Activated T-cell treated with anti-CD3 and anti-CD28 coated beads, Interleukin-2, amount 50 U/mL, for 4 hours (primary cell): ENCODE measurements at regions not wholly inside any gene's neighbourhood (a gene's known extent, or its start where the extent isn't known, plus 50 kb on each side); places are given as distances from the start of the nearest gene placed in this dataset.
"Not testable (repeated sequence)": the region's sequence is repeated elsewhere in the genome, so short reads cannot be mapped to it uniquely, and the experiment has no call there.

Experiments
- ATAC-seq, 2 donors: fragments of 200-7000 bp; cut with Tn5 transposase; one replicate each; pipeline ENCODE4 v1.10.0; 2021
- DNase-seq: peaks from one replicate; pipeline ENCODE4 v3.0.0-alpha.2; 2020
- H3K27me3 Mint-ChIP-seq: one replicate; pipeline ENCODE4 v1.8.0; 2021; ENCODE audit warnings: low read depth, mixed read lengths
- H3K36me3 Mint-ChIP-seq: one replicate; pipeline ENCODE4 v1.8.0; 2022; ENCODE audit warnings: mixed read lengths; ENCODE audit not compliant: insufficient read depth
- H3K4me1 Mint-ChIP-seq: one replicate; pipeline ENCODE4 v1.8.0; 2021; ENCODE audit warnings: low read depth, mixed read lengths
- H3K4me3 Mint-ChIP-seq: one replicate; pipeline ENCODE4 v1.8.0; 2021; ENCODE audit warnings: mild to moderate bottlenecking, moderate library complexity, mixed read lengths
- H3K9me3 Mint-ChIP-seq: one replicate; pipeline ENCODE4 v1.8.0; 2021; ENCODE audit warnings: mixed read lengths

DNA sequence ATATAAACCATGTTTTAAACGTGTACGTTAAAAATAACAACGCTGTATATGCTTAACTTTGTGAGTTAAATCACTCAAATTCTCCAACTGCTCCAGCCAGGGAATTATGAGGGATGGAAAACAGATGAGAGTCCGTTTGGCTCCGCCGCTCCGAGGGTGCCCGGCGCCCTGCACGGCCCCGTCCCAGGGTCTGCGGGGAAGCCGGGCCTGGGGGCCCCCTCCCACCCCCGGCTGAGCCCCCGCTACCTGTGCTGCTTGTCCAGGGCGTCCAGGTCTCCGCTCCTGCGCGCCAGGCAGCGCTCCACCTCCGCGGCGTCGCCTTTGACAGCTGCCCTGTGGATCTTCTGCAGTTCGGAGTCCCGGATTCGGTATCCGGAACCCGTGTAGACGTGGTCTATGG lies 415.5 kb downstream of the FOXD4L4 start:
- H3K4me1 Mint-ChIP-seq, H3K4me3 Mint-ChIP-seq, H3K27me3 Mint-ChIP-seq, H3K36me3 Mint-ChIP-seq, H3K9me3 Mint-ChIP-seq, DNase-seq: not testable (repeated sequence)
- ATAC-seq, result peak in 1 of 2 donors; percentile 23

DNA sequence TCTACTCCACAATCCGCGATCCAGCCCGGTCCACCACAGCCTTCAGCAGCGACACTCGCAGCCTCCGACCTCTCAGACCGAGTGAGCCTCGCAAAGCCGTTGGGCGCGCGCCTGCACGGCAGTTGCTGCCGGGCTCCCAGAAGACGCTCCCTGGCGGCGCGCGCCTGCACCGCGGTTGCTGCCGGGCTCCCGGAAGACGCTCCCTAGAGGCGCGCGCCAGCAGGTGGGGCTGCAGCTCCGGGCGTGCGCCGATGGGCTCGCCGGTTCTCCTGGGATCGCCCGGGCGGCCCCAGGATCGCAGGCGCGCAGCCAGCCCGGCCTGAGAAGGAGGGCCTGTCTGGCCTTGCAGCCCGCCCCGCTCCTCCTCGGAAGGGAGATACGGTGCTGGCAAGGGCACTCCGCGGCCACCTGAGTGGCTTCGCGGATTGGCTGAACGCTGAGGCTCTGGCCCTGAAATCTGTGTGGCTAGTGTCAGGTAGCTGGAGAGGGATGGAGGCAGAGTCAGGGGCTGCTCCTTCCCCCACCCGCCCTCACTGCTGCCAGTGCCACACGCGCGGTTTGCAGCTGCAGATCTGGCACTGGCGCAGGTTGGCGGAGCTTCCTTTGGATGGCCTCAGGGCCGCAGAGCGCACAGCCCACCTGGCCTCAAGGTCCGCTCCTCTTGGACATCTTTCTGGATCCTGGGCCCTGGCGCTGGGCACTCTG lies 416.2 kb downstream of the FOXD4L4 start:
- not testable (repeated sequence) for H3K4me3 Mint-ChIP-seq, H3K4me1 Mint-ChIP-seq, H3K9me3 Mint-ChIP-seq, H3K36me3 Mint-ChIP-seq, H3K27me3 Mint-ChIP-seq
- DNase-seq, result peak; percentile 10
- ATAC-seq, result peak; percentile 100

DNA sequence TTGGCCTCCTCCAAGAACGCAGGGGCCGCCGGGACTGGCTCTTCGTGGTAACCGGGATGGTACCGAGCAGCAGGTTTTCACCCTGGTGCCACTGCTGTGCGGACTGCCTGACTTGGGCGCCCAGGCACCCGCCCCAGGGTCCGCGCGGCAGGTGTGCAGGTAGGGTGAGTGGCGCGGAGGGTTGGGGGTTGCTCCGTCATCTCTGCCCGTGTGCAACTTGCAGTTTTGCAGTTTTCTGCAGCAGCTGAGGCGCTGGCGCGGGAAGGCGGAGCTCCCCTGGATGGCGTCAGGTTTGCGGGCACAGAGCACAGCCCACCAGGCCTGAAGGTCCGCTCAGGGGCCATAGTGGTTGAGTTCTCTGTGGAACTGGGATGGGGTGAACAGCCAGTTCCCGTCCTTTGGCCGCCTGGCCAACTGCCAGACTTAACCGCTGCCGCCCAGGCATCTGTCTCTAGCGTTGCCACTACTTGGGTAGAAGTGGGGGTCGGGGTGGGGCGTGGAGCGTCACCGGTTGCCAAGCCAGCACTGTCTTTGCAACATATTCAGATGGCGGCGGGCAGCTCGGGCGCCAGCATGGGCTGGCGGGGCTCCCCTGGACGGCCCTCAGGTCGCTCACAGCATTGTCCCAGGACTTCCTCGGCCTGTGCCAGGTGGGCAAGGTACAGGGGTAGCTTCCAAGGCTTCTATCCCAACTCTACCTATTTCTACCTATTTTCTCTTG lies 417.2 kb downstream of the FOXD4L4 start:
- not testable (repeated sequence) for H3K36me3 Mint-ChIP-seq, H3K9me3 Mint-ChIP-seq, H3K27me3 Mint-ChIP-seq, ATAC-seq, H3K4me1 Mint-ChIP-seq, H3K4me3 Mint-ChIP-seq
- DNase-seq, result peak; percentile 3

DNA sequence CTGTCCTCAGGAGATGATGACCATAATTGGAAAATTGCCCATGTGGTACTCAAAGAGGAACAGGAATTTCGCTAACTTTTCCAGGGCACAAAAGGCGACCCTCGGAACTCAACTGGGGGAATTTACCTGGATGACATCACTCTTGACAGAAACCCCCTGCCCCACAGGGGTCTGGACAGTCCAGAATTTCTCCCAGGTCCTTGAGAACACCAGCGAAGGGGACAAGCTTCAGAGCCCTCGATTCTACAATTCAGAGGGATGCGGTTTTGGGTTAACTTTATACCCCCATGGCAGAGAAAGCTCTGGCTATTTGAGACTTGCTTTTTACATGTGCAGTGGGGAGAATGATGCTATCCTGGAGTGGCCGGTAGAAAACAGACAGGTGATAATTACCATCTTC lies 445.4 kb downstream of the FOXD4L4 start:
- not testable (repeated sequence) for H3K4me1 Mint-ChIP-seq, H3K4me3 Mint-ChIP-seq, H3K27me3 Mint-ChIP-seq, DNase-seq, H3K9me3 Mint-ChIP-seq, ATAC-seq, H3K36me3 Mint-ChIP-seq

DNA sequence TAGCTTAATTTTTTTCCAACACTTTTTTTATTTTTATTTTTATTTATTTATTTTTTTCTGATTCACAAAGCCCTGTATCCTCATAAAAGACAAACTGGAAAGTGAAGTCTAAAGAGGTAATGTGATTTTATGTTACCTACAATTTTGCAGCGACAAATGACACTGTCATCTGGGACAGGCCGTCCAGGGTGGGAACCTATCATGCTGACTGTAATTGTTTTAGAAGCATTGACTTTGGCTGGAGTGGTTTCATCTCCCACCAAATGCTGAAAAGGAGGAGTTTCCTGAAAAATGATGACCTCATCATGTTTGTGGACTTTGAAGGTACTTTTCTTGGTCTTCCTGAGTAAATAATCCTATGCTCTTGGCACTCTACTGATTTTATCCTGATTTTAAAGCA lies 446.7 kb downstream of the FOXD4L4 start:
- H3K27me3 Mint-ChIP-seq, DNase-seq, H3K4me1 Mint-ChIP-seq, H3K36me3 Mint-ChIP-seq, ATAC-seq, H3K4me3 Mint-ChIP-seq, H3K9me3 Mint-ChIP-seq: not testable (repeated sequence)

DNA sequence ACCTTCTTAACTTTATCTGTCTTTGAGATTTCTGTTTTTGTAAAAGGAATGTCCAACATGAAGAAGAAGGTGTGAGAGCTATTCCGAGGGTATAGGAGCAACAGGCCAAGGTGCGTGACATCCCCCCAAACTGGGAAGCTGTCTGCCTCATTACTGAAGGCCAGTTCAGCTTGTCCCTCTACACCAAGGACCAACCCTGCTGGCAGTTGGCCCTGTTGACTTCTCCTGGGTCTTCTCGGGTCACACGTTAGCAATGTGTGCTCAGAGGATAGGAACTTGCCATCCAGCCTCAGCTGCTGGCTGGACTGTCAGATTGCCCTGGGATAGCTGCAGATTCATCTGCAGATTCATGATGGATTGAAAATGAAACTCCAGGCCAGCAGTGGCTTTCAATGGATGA lies 460.3 kb downstream of the FOXD4L4 start:
- not testable (repeated sequence) for H3K9me3 Mint-ChIP-seq, H3K36me3 Mint-ChIP-seq, H3K27me3 Mint-ChIP-seq, H3K4me3 Mint-ChIP-seq, ATAC-seq, DNase-seq, H3K4me1 Mint-ChIP-seq

DNA sequence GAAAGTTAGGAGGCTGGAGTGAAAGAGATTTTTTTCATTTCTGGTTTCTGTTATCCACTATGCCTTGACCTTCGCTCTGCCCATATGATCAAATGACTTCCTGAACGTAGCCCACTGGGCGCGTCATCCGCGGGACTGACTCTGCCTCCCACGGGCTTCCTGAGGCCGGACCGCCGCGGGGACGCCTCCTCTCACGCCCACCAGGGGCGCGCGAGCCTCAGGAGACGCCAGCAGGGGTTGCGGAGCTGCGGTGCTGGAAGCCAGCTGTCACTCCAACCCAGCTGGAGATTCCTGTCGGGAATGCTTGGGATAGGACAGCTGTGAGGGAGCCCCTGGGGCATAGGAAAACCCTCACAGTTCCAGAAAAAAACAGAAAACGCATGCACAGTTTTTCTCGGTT lies 461.5 kb downstream of the FOXD4L4 start:
- not testable (repeated sequence) for H3K9me3 Mint-ChIP-seq, H3K4me1 Mint-ChIP-seq, H3K4me3 Mint-ChIP-seq, H3K27me3 Mint-ChIP-seq, ATAC-seq, DNase-seq, H3K36me3 Mint-ChIP-seq

DNA sequence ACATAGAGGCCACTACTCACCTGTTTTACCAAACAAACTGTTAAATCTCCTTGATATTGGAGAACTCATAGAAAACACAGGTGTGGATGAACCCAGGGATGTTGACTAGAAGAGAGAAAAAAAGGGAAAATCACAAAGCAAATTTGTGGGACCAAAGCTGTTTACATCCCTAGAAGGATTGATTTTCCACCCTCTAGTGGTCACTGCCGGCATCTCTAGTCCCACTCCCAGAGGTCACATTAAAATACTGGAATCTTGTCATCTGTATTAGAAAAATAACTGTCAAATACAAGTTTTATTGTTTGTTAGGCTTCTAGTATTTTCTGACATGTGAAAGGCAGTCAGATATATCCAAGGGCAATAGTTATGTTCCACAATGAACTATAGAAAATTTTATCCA lies 469.7 kb downstream of the FOXD4L4 start:
- not testable (repeated sequence) for DNase-seq, H3K27me3 Mint-ChIP-seq, ATAC-seq, H3K4me3 Mint-ChIP-seq, H3K9me3 Mint-ChIP-seq, H3K36me3 Mint-ChIP-seq, H3K4me1 Mint-ChIP-seq

DNA sequence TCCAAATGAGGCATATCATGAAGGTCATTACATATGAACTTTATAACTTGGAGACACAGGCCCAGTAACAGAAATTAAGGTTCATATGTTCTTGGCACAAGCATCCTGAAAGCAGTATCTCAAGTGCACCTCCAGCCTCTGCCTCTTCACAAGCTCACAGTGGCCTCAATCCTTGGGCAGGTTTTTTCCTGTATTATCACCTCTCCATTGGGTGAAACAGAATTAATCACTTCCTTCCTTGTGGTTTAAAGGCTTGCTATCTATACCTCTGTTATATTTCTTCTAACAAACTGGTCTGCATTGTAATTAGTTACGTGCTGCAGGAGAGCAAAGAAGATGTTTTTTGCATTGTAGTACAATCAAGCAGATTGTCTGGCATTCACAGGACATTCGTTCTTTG lies 471.0 kb downstream of the FOXD4L4 start:
- not testable (repeated sequence) for H3K4me1 Mint-ChIP-seq, H3K27me3 Mint-ChIP-seq, H3K36me3 Mint-ChIP-seq, ATAC-seq, DNase-seq, H3K4me3 Mint-ChIP-seq, H3K9me3 Mint-ChIP-seq

DNA sequence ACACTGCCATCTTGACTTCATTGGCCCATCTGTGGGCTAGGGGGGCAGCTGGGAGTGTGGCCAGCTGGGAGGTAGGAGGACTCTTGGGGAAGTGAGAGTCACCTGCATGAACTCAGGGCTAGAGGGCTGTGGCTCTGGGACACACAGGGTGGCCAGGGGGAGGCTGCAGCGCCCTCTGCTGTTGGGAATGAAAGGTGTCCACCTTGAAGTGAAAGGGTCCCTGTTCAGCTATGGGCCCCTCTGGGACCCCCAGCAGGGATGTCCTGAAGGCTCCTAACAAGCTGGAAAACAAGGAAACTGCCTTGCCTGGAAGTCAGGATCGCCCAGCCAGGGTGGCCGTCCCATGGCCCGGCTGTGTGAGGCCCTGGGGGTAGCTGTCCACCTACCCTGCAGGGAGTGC lies 507.8 kb downstream of the FOXD4L4 start:
- not testable (repeated sequence) for H3K27me3 Mint-ChIP-seq, H3K4me3 Mint-ChIP-seq, H3K9me3 Mint-ChIP-seq, H3K4me1 Mint-ChIP-seq, H3K36me3 Mint-ChIP-seq, DNase-seq, ATAC-seq

DNA sequence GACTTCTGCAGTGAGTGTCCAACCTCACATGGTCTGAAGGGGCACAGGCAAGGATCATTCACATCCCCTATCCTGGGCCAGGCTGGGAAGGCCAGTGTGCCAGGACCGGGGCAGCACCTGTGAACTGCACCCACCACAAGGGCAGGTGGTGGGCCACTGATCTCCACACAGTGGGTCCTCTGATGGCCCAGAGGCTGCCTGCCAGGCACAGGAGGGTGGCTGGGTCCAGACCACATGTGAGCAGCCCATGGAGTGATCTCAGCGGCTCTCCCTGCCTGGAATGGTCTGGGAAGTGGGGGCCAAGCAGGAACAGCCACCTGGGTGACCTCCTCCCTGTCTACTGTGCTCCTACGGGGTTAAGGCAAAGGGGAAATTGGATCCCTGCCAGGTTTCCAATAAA lies 508.5 kb downstream of the FOXD4L4 start:
- not testable (repeated sequence) for ATAC-seq, DNase-seq, H3K27me3 Mint-ChIP-seq, H3K36me3 Mint-ChIP-seq, H3K4me3 Mint-ChIP-seq, H3K9me3 Mint-ChIP-seq, H3K4me1 Mint-ChIP-seq

DNA sequence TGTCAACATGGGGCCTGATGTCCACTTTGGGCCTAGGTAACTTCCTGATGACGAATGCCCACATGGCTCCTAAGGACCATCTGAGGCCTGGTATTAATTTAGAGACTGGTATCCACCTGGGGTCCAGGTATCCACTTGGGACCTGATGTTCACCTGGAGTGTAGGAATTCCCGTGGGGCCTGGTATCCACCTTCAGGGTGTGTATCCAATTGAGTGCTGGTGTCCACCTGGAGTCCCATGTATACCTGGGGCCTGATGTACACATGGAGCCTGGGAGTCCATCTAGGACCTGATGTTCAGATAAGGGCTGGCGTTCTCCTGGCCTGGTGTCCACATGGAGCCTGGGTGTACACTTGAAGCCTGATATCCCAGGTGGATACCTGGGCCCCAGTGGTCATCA lies 520.6 kb downstream of the FOXD4L4 start:
- not testable (repeated sequence) for H3K27me3 Mint-ChIP-seq, H3K4me1 Mint-ChIP-seq, H3K36me3 Mint-ChIP-seq, H3K9me3 Mint-ChIP-seq, H3K4me3 Mint-ChIP-seq, ATAC-seq, DNase-seq

DNA sequence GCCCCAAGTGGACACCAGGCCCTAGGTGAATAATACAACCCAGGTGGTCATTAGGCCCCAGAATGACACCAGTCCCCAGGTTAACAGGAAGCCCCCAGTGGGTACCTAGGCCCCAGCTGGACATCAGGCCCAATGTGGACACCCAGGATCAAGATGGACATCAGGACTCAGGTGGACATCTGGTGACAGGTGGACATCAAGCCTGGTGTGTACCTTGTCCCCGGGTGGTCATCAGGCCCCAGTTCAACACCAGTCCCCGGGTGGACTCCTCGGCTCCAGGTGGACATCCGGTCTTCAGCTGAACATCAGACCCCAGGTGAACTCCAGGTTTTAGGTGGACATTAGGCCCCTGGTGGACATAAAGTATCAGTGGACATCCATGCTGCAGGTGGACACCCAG lies 524.6 kb downstream of the FOXD4L4 start:
- not testable (repeated sequence) for H3K27me3 Mint-ChIP-seq, ATAC-seq, H3K4me1 Mint-ChIP-seq, H3K36me3 Mint-ChIP-seq, DNase-seq, H3K9me3 Mint-ChIP-seq, H3K4me3 Mint-ChIP-seq

DNA sequence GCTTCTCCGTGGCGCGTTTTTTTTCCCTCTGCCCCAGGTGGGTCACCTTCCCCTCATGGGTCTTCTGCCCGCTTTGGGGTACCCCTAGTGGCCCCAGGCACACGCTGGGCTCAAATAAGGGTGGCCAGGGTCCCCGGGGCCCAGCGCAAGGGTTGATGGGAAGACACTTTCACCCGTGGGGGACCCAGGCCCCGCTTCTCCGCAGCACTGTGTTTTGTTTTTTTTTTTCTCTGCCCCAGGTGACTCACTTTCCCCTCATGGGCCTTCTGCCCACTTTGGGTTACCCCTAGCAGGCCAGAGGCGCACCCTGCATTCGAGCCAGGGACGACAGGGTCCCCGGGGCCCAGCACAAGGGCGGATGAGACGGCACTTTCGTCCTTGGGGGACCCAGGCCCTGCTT lies 526.7 kb downstream of the FOXD4L4 start:
- H3K36me3 Mint-ChIP-seq, DNase-seq, H3K4me1 Mint-ChIP-seq, H3K27me3 Mint-ChIP-seq, H3K4me3 Mint-ChIP-seq, ATAC-seq, H3K9me3 Mint-ChIP-seq: not testable (repeated sequence)

DNA sequence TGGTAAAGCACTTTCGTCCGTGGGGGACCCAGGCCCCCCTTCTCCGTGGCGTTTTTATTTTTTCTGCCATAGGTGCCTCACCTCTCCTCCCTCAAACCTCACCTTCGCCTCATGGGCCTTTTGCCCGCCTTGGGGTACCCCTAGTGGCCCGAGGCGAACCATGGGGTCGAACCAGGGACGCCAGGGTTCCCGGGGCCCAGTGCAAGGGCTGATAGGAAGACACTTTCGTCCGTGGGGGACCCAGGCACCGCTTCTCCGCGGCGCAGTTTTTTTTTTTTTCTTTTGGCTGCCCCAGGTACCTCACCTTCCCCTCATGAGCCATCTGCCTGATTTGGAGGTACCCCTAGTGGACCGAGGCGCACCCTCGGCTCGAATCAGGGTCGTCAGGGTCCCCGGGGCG lies 527.8 kb downstream of the FOXD4L4 start:
- not testable (repeated sequence) for DNase-seq, ATAC-seq, H3K27me3 Mint-ChIP-seq, H3K4me3 Mint-ChIP-seq, H3K9me3 Mint-ChIP-seq, H3K36me3 Mint-ChIP-seq, H3K4me1 Mint-ChIP-seq
